ENCODE measurements at regions not wholly inside any gene's neighbourhood (a gene's known extent, or its start where the extent isn't known, plus 50 kb on each side); places are given as distances from the start of the nearest gene placed in this dataset.

- TF ChIP-seq EZH2 (IDR thresholded peaks at IDR 0.05; ENCODE audit: low read length) (no peak), CTCF (optimal IDR thresholded peaks at IDR 0.05 in 1 of 3, IDR thresholded peaks at IDR 0.05 in 1 of 3, conservative IDR thresholded peaks at IDR 0.05 in 1 of 3; ENCODE audit: extremely low read depth in 1 of 3, insufficient read depth in 2 of 3, low read length in 3 of 3) (no peak)
Observed at GRCh38 chr20:22004946-22005345, 299.5 kb downstream of the PAX1 start.
